NCI-H128 (cell line): ENCODE measurements at regions not wholly inside any gene's neighbourhood (a gene's known extent, or its start where the extent isn't known, plus 50 kb on each side); places are given as distances from the start of the nearest gene placed in this dataset.
"Not testable (repeated sequence)": the region's sequence is repeated elsewhere in the genome, so short reads cannot be mapped to it uniquely, and the experiment has no call there.

Experiments used
- DNase-seq: peaks from one replicate; lab custom pipeline; 2025; ENCODE audit not compliant: unreplicated experiment; lab: John Stamatoyannopoulos, UW

DNA sequence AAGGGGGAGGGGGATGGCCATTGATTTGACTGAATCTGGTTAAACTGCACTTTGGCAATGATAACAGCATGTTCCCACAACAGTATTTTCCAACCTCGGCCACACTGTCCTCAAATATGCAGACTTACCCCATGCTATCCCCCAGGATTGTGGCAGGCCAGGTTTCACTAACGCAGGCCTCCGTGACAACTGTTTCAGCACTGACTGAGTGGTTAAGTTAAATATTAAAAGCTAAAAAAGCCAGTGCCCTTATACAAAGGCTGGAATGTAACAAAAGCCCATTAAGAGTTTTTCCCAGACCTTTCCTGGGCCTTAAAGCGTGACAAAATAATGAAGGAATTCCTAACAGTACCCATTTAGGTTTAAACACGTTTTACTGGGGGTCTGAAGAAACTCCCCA lies 202.9 kb downstream of the USP25 start:
- DNase-seq = no peak

DNA sequence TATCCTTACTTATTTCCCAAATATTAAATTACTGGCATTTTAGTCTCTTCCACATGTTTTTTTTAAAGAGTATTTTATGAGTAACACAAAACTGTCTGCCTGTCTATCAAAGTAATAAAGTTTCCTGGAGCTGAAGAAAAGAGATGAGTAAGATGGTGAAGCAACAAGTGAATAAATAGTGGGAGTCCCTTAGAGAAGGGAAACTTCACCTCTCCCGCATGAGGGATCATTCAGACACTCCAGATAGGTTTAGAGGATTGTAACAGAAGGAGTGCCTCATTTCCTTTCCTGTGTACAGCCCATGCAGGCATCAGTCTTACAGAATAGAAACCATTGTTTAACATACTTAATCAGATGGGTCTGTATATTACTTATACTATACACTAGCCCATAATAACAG lies 205.7 kb downstream of the USP25 start:
- DNase-seq = no peak

DNA sequence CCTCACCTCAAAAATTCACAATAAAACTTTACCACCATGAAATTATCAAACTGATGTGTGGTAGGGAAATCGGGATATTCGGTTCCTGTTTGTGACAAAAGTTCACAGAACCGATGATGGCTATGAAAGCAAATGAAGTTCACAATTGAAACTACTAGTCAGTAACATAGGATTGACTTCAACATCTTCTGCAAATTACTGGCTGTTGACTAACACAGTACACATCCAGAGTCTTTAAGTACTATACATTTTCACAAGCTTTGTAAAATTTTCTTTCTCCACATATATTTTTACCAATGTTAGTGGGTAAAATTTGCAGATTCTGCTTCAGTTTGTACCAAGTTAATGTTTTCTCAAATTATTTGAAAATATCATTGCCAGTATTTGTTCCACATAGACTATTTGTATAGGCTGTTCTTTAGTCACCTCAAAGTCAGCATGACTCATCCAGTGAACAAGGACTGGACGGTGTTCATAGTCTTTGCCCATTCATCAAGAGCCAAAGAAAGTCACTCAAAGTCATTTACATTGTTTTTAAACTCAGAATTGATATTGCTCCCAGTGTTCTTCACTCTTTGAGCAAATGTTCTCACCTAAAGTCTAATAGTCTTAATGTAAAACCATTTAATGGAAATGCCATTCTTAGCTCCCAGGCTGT lies 213.4 kb downstream of the USP25 start:
- DNase-seq = no peak

DNA sequence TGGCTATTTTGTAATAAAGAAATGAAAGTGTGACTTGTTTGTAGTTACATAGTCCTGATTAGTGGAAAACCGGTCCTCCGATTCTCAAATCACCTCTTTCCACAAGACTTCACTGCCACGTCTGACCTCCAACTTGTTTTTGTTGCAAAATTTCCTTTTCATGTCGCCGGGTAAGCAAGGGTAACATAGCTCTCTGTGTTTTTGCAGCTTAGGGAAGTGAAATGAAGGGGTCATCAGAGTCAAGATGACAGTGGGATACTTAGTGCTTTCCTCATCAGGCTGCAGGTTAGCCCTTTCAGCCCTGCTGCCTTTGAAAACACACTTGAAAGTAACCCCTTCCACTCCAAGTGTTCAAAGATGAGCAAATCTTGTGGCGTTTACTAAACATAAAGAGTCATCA lies 217.9 kb downstream of the USP25 start:
- no peak for DNase-seq

DNA sequence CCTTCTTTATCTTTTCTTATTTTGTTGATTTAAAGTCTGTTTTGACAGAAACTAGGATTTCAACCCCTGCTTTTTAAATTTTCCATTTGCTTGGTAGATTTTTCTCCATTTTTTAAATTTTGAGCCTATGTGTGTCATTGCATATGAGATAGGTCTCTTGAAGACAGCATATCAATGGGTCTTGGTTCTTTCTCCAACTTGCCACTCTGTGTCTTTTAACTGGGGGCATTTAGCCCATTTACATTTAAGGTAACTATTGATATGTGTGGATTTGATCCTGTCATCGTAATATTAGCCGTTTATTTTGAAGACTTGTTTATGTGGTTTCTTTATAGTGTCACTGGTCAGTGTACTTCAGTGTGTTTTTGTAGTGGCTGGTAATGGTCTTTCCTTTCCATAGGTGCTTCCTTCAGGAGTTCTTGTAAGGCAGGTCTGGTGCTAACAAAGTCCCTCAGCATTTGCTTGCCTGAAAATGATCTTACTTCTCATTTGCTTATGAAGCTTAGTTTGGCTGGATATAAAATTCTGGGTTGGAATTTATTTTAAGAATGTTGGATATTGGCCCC lies 223.9 kb downstream of the USP25 start:
- no peak for DNase-seq

DNA sequence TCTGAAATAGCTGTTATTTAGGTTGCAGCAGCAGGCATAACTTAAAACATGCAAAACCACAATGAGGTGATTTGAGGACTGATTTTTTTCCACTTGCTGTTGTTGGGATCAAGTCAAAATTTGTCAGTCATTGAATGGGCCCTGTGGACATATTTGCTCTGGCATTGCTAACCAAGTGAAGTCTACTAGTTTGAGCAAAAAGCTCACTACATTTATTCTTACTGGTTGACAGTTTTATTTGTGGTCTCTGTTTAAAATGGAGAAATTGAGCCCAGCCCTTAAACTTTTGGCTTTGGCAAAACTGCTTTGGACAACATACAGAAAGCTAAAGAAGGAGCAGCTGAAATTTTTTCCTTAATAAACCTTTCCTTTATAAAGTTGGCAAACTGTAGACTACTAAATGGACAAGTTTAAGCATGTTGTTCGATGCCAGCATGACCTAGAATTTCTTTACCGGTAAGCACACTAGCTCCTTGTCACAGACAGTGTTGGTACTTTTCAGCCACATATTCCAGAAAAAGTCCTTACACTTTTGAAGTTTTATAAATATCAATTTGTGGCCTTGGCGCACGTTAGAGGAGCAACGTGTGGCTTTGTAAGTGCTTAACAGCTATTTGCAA lies 234.6 kb downstream of the USP25 start:
- DNase-seq = no peak

DNA sequence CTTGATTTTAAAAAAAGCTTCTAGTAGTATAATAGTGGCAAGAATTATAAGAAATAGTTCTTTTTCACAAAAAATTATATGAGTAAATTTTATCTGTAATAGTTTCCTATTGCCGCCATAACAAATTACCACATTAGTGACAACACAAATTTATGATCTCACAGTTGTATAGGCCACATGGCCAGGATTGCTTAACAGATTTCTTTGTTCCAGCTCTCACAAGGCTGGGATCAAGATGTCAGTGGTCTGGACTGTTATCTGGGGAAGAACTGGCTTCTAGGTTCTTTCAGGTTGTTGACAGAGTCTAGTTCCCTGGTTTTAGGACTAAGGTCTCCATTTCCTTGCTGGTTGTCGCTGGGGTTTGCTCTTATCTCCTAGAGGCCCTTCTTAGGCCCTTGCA lies 236.4 kb downstream of the USP25 start:
- DNase-seq = no peak

DNA sequence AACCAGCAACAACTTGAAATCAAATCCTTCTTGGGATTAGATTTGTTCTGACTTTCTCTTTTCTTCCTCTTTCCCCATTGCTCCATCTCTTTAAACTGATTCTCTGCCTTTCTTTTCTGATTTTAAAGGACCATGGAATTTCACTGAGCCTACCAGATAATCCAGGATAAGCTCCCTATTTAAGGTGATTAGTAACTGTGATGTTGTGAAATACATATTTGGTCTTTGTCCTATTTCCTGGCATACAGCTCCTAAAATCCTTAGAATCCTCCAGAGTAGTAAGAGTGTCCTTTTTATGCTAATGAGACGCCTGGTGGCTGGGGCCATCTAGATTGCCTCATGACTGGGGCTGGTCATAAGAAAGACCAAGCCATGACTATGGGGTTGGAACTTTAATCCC lies 236.9 kb downstream of the USP25 start:
- no peak for DNase-seq

DNA sequence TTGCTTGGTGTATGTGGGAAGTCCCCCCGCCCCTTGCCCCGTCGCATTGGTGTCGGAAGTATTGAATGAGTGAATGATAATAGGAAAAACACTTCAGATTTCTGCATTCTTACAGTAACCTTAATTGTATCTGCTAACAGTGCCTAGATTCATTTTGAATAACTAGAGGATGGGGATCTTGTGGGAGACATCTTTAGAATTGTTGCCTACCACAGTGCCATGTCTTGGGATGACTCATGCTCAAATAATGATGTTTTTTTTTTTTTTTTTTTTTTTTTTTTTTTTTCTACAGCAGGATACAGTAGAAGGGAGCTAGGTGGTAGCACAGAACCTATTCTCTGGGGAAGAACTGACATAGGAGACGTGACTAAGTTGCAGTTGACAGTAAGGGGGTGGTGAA lies 237.9 kb downstream of the USP25 start:
- no peak for DNase-seq

DNA sequence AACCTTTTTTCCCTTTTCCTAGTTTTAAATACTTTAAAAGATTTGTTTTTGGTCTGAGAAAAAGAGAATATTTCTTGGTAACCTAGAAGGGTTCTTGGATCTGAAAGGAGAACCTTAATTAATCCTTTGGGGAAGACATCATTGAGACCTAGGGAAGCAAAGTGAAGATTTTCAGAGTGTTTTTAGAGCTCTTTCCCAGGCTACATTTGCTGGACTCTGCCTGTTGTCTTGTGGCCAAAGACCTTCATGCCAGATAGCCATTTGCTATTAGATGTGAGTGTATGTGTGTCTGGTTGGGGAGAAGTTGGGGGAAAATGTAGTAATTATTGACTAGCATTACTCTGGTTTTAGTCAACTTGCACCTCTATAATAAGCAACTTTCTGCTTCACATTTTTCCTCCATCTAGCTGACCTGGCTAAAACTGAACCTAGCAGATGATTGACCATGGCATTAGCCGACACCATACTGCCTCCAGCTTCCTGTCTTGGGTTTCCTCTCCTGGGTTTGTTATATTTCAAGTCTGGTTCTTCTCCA lies 239.1 kb downstream of the USP25 start:
- DNase-seq = no peak

DNA sequence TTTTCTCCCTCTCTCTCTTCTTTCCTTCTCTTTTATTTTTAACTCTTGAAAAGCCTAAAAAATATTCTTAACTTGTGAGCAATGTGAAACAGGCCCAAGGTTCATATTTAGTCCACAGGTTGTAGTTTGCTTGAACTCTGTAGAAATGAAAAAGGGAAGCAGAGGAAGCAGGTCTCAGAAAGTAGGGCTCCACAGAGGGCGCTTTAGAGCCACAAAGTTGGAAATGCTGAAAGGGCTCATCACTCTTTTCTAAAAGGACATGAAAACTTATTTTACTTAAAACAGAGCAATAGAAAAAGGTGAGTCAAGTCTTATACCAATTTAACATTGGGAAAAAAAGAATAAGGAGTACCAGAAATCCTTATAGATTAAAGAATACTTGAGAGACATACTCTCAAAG lies 247.0 kb downstream of the USP25 start:
- DNase-seq = no peak

DNA sequence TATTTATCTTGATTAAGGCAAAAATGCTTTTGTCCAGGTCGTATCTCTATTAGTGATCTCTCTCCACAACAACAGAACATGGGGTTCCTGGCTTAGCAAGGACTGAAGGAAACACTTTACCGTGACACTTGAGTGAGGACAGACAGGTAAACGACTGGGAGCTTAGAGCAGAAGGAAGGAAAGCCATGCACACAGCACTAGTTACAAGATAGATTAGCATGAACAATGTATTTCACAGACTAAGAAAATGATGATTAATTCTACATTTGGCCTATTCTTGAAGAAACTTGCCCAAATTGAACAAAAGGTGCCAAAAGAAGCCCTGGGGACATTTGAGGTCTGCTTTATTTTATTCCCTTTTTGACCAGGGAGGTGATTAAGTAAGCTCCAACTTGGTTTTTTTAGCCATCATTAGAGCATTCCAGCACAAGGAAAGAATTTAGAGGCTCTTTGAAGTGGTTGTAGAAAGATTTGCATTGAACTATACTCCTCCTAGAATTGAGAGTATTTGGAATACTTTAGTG lies 248.5 kb downstream of the USP25 start:
- DNase-seq = no peak

DNA sequence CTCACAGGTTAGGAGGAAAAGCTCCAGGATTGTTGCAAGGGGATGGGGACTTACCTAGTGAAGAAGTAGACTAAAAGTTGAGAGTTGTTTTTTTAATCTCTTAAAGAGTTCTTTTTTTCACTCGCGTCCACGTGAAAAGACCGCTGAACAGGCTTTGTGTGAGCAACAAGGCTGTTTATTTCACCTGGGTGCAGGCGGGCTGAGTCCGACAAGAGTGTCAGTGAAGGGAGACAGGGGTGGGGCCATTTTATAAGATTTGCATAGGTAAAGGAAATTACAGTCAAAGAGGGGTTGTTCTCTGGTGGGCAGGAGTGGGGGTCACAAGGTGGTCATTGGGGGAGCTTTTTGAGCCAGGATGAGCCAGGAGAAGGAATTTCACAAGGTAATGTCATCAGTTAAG lies 249.7 kb downstream of the USP25 start:
- DNase-seq = not testable (repeated sequence)

DNA sequence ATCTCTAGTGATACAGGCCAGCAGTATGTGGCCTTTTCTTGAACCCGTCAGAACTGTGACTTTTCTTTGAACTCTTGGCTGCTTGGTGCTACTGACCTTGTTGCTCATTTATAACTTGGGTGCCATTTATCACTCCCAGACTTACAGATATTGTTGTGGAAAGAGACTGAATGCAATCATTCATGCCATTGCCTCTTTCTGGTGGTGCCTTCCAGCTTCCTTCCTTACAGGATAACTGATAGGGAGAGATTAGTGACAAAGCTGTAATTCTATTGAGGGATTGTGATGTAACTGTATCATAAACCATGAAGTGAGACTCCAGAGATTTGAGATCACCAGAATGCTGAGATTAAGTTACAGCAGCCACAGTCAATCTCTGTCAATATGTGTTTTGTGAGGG lies 256.5 kb downstream of the USP25 start:
- DNase-seq = no peak

DNA sequence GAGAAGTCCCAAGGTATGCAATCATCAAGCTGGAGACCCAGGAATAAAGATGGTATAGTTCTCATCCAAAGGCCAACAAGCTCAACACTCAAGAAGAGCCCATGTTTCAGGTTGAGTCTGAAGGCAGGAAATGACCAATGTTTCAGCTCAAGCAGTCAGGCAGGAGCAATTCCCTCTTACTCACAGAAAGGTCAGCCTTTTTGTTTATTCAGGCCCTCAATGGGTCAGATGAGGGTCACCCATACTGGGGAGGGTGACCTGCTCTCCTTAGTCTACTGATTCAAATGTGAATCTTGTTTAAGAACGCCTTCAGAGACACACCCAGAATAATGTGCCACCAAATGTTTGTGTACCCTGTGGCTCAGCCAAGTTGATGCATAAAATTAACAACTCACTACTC lies 262.4 kb downstream of the USP25 start:
- no peak for DNase-seq

DNA sequence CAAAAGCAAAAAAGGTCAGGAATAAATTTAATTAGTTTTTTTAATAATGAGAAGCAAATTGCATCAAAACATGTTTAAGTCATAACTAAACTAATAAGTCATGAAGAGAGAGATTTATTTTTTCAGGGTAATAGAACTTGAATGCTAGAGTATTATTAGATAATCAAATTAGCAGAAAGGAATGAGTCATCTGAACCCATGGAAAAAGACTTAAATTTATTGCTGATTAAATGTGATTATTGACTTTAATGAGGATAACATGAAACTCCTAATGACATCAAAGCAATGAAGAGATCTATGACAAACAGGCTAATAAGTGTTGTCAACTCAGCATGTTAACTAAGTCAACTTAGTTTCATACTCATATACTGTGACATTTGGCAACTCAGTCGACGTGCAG lies 264.2 kb downstream of the USP25 start:
- no peak for DNase-seq

DNA sequence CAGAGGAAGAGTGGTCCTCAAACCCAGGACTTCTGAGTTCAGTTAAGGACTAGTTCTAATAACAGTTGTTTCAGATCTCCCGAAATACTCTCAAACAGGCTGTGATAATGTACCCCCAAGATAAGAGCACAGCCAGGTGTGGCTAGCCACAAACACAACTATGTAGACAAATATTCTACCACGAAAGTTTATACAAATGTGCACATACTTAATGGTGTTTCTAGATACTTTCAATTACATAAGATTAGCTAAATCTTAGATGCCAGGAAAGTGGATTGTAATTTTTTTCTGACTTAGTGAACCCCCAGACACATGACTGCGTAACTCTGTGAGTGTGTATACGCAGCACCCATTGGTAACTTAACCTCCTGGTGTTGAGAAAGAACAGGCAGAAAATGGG lies 270.0 kb downstream of the USP25 start:
- no peak for DNase-seq

DNA sequence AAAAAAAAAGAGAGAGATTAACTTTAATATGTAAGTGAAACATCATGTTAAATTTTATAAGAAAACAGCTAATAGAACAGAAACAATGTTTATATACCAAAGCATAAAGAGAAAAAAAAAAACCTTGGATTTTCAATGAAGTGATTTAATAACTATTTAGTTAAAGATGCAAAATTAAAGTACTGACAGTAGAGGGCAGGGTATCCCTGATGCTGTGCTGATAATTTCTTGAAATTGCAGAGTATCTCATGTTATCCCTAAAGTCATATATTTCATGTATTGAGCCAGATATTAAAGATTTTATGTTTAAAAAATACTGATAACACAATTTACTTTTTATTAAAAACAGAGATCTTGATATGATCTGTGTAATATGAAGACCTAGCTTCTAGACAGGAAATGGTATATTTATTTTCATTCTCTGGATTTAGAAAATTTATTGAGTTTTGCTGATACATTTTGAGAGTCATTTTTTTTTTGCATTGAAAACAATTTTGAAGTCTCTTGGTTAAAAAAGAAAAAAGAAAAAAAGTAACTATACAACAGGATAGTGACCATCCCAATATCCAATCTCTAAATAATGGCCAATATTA lies 273.2 kb downstream of the USP25 start:
- no peak for DNase-seq

DNA sequence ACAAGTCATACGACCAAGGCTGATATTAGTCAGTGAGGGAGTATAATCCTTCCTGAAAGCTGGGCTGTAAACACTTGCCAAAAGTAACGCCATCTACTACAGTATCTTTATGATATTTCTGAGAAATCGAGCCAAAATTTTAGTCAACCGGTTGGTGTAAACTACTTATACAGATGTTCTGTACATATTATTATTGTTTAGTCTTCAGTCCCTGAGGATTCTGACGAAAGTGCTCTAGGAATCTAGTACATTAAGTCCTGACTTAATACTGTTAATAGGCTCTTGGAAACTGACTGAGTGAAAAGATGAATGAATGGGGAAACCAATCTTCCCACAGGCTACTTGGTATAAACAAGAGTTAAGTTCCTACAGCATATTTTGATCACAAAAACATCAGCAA lies 274.3 kb downstream of the USP25 start:
- DNase-seq = no peak

DNA sequence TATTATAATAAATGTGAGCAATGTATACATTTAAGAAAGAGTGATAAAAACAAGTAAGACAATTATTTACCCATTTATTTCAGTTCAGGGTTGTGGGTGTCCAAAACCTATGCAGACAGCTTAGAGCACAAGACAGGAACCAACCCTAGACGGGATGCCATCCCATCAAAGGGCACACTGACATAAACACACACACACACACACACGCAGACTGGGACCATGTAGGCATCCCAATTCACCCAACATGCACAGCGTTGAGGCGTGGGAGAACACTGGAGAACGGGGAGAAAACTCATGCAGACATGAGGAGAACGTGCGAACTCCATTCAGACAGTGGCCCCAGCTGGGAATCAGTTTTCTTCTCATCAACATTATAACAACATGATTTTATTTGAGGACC lies 274.7 kb downstream of the USP25 start:
- no peak for DNase-seq

DNA sequence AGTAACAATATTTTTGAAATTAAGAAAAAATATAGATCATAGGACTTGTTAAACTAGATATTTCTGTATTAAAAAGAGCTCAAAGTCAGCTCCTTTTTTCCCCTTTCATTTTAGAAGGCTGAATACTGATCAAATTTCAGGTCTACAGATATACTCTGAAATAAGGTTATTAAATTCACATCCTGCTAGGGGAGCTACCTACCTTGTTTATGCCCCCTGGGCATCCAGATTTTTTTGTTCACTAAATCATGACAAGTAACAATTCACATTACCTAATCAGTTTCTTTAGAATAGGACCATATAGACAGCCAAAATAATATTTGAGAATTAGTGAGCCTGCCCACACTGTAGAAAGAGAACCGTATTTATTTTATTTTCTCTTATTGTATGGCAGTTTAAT lies 276.2 kb downstream of the USP25 start:
- DNase-seq = no peak

DNA sequence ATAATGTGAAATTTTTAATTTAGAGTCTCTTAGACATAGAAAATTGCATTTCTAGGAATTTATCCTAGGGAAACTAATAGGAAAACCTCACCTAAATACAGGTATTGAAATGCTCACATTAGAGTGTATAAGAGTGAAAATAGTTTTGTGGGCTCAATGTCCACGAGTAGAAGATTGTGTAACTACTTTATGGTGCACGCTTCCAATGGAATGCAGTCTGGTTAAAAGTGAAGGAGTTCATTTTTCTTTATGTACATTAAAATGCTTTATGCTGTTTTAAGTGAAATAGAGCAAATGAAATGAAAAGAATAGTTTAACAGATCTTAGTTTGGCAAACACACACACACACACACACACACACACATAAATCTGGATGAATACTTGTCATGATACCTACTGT lies 278.2 kb downstream of the USP25 start:
- no peak for DNase-seq
